ENCODE measurements at regions not wholly inside any gene's neighbourhood (a gene's known extent, or its start where the extent isn't known, plus 50 kb on each side); places are given as distances from the start of the nearest gene placed in this dataset.

DNA sequence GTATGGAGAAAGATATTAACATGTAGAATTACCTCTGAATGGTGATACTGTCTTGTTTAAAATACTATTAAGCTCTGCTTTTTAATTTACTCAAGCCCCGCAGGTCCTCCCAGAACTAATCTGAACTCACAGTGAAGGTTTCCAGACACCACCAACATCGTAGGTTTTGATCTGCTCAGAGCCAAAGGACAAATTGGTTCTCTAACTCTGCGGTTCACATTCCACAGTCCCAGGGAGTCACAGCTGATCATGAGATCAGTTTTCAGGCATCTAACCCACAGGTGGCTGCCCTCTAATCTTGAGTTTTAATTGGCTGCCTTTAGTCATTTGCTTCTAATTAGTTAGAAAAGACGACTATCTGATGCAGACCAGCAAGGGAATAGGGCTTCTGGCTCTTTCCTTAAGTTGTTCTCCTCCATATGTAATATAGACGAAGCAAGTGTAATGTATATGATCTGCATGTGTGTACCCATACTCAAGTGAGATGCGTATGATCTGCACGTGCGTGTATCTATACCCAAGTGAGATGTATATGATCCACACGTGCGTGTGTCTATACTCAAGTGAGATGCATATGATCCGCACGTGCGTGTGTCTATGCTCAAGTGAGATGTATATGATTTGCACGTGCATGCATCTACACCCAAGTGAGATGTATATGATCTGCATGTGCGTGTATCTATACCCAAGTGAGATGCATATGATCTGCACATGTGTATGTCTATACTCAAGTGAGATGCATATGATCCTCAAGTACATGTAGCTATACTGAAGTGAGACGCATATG, 331.5 kb upstream of the NPVF start:
- H3K36me3 ChIP-seq (ENCODE audit: control insufficient read depth, insufficient read depth, low read length) = no peaks in the 10 kb centered on the region
- H3K4me3 ChIP-seq (ENCODE audit: low read depth, low read length) = no peak overlapping the region
- no peak for DNase-seq (ENCODE audit: low read depth)
- TF ChIP-seq, protein P1, sequence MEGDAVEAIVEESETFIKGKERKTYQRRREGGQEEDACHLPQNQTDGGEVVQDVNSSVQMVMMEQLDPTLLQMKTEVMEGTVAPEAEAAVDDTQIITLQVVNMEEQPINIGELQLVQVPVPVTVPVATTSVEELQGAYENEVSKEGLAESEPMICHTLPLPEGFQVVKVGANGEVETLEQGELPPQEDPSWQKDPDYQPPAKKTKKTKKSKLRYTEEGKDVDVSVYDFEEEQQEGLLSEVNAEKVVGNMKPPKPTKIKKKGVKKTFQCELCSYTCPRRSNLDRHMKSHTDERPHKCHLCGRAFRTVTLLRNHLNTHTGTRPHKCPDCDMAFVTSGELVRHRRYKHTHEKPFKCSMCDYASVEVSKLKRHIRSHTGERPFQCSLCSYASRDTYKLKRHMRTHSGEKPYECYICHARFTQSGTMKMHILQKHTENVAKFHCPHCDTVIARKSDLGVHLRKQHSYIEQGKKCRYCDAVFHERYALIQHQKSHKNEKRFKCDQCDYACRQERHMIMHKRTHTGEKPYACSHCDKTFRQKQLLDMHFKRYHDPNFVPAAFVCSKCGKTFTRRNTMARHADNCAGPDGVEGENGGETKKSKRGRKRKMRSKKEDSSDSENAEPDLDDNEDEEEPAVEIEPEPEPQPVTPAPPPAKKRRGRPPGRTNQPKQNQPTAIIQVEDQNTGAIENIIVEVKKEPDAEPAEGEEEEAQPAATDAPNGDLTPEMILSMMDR (IDR thresholded peaks at IDR 0.05; ENCODE audit: insufficient read depth, low read length, poor library complexity, severe bottlenecking) = no peak
- H3K27me3 ChIP-seq (ENCODE audit: control insufficient read depth, insufficient read depth, low read length) = no peaks in the 10 kb centered on the region

DNA sequence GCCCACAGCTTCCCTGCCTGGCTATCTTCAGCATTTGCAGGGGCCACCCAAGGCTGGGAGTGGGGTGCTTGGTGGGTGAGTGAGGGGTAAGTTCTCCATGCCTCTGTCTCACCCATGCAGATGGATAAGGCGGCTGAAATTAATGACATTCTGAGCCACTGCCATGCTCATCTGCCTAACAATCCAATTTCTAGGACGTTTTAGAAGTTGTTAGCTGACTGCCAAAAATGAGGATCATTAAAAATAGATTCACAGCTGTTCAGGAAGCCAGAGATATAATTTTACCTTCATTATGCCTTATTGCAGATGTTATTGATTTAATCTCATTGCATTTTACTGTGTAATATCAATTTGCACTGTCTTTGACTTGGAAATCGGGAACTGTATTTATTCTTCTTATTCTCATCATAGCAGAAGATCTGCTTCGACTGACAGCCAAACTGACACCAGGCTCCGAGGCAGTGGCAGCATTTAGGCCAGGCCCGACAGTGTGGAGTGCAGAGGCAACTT, 334.4 kb upstream of the NPVF start:
- no peak for DNase-seq (ENCODE audit: low read depth)
- no peak overlapping the region for H3K4me3 ChIP-seq (ENCODE audit: low read depth, low read length)
- TF ChIP-seq, protein P1 (IDR thresholded peaks at IDR 0.05; ENCODE audit: insufficient read depth, low read length, poor library complexity, severe bottlenecking) = no peak
- no peaks in the 10 kb centered on the region for H3K27me3 ChIP-seq (ENCODE audit: control insufficient read depth, insufficient read depth, low read length)
- no peaks in the 10 kb centered on the region for H3K36me3 ChIP-seq (ENCODE audit: control insufficient read depth, insufficient read depth, low read length)

DNA sequence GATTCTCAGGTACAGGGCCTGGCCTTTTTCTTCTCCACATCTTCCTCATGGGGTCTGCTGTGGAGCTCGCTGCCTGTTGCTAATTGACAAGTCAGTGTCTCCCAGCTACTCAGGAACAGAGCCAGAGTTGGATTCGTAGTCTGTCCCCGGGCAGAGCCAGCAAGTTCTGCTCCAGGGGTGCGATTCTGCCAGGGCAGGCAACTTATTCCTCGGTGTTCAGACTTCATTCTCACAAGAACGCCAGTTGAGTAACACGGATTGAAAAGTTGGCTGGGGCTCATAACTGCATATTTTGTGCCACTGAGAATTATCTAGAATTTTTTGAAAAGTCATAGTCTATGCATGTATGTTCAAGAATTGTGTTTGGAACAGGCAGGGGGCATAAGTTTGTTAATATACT, 336.7 kb upstream of the NPVF start:
- H3K36me3 ChIP-seq (ENCODE audit: control insufficient read depth, insufficient read depth, low read length) = no peaks in the 10 kb centered on the region
- H3K4me3 ChIP-seq (ENCODE audit: low read depth, low read length) = no peak overlapping the region
- no peak for DNase-seq (ENCODE audit: low read depth)
- TF ChIP-seq, protein P1 (IDR thresholded peaks at IDR 0.05; ENCODE audit: insufficient read depth, low read length, poor library complexity, severe bottlenecking) = no peak
- no peaks in the 10 kb centered on the region for H3K27me3 ChIP-seq (ENCODE audit: control insufficient read depth, insufficient read depth, low read length)

DNA sequence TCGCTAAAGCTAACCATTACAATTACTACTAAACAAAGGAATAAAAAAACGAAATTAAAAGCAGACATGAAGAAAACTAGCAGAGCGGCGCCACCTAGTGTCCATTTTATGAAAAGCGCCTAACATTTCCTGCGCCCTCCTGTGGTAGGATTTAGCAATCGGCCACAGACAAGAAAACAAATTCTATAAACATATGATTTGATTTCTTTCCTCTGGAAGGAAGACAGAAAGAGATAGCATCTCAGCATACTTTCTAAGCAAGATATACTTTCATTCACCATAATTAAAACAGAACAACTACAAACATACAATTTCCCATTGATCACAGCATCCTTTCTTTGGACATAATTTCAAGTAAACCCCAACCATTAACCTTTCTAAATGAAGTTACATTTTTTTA, 337.7 kb upstream of the NPVF start:
- Histone ChIP-seq H3K27me3 (ENCODE audit: control insufficient read depth, insufficient read depth, low read length) (no peaks in the 10 kb centered on the region), H3K36me3 (ENCODE audit: control insufficient read depth, insufficient read depth, low read length) (no peaks in the 10 kb centered on the region), H3K4me3 (ENCODE audit: low read depth, low read length) (no peak overlapping the region)
- no peak for DNase-seq (ENCODE audit: low read depth)
- TF ChIP-seq, protein P1 (IDR thresholded peaks at IDR 0.05; ENCODE audit: insufficient read depth, low read length, poor library complexity, severe bottlenecking) = peak; percentile 100

DNA sequence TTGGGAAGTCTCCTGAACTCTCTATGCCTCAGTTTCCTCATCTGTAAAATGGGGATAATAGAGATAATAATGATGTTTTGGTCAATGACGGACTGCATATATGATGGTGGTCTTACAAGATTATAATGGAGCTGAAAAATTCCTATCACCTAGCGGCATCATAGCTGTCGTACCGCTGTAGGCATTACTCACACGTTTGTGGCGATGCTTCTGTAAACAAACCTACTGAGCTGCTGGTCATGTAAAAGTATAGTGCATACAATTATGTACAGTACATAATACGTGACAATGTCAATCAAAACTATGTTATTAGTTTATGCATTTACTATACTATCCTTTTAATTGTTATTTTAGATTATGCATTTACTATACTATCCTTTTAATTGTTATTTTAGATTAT, 339.1 kb upstream of the NPVF start:
- no peak overlapping the region for H3K4me3 ChIP-seq (ENCODE audit: low read depth, low read length)
- TF ChIP-seq, protein P1 (IDR thresholded peaks at IDR 0.05; ENCODE audit: insufficient read depth, low read length, poor library complexity, severe bottlenecking) = no peak
- H3K27me3 ChIP-seq (ENCODE audit: control insufficient read depth, insufficient read depth, low read length) = no peaks in the 10 kb centered on the region
- DNase-seq (ENCODE audit: low read depth) = no peak
- no peaks in the 10 kb centered on the region for H3K36me3 ChIP-seq (ENCODE audit: control insufficient read depth, insufficient read depth, low read length)

DNA sequence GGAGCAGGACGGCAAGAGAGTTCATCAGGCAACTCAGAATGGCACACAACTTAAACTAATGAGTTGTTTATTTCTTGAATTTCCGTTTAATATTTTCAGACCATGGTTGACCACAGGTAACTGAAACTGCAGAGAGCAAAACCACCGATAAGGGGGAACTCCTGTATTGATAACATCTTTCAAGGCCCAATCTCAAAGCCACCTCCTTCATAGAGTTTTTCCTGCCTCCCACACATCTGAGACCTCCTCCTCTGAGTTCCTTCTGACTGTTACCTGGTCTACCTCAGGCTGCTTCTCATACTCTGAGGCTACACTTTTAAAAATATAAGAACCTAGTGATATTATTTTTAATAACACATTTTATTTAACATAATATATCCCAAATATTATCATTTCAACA, 341.5 kb upstream of the NPVF start:
- no peaks in the 10 kb centered on the region for H3K27me3 ChIP-seq (ENCODE audit: control insufficient read depth, insufficient read depth, low read length)
- H3K4me3 ChIP-seq (ENCODE audit: low read depth, low read length) = no peak overlapping the region
- no peaks in the 10 kb centered on the region for H3K36me3 ChIP-seq (ENCODE audit: control insufficient read depth, insufficient read depth, low read length)
- DNase-seq (ENCODE audit: low read depth) = no peak
- TF ChIP-seq, protein P1 (IDR thresholded peaks at IDR 0.05; ENCODE audit: insufficient read depth, low read length, poor library complexity, severe bottlenecking) = no peak
